ENCODE measurements at regions not wholly inside any gene's neighbourhood (a gene's known extent, or its start where the extent isn't known, plus 50 kb on each side); places are given as distances from the start of the nearest gene placed in this dataset.

DNA sequence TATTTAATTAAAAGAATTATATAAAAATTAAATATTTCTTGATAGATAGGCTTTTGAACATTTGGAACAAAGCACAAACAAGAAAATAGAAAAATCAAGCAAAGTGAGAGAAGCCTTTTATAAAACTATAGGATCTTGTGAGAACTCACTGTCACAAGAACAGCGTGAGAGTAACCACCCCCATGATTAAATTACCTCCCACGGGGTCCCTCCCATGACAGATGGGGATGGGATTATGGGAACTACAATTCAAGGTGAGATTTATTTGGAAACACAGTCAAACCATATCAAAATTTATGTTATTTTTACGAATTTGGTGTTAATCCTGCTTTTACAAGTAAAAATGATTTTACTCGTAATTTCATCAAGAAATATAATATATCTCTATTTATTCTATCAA is 1136.1 kb upstream of the POT1 start:
- TF ChIP-seq SREBF2 (CRISPR knock-in tag; IDR thresholded peaks at IDR 0.05), result no peak
- no peak for TF ChIP-seq E2F8 (IDR thresholded peaks at IDR 0.05; ENCODE audit: low read depth, partially characterized antibody)
- TF ChIP-seq EZH2 (IDR thresholded peaks at IDR 0.05; ENCODE audit: borderline replicate concordance, low read depth, low read length), result no peak
- TF ChIP-seq POU5F1 (IDR thresholded peaks at IDR 0.05; ENCODE audit: borderline replicate concordance, low read depth, low read length, partially characterized antibody), result no peak
- no peak for TF ChIP-seq REST (IDR thresholded peaks at IDR 0.05; ENCODE audit: borderline replicate concordance)
- TF ChIP-seq REST (CRISPR knock-in tag; IDR thresholded peaks at IDR 0.05; ENCODE audit: low read depth), result no peak
- no peak for TF ChIP-seq ERF (CRISPR knock-in tag; IDR thresholded peaks at IDR 0.05)
- no peak for TF ChIP-seq ZNF609 (CRISPR knock-in tag; IDR thresholded peaks at IDR 0.05; ENCODE audit: borderline replicate concordance)
- TF ChIP-seq EP300 (IDR thresholded peaks at IDR 0.05; ENCODE audit: low read length), result no peak
- TF ChIP-seq CTCF (IDR thresholded peaks at IDR 0.05 in 2 of 3, conservative IDR thresholded peaks at IDR 0.05 in 1 of 3; ENCODE audit: insufficient read depth in 2 of 3, low read depth in 1 of 3, low read length in 3 of 3), result no peak
- no peak for TF ChIP-seq ZNF274 (IDR thresholded peaks at IDR 0.05; ENCODE audit: borderline replicate concordance, low read depth, low read length)
- no peak for TF ChIP-seq POLR2A (conservative IDR thresholded peaks at IDR 0.05)
- TF ChIP-seq E2F1 (CRISPR knock-in tag; IDR thresholded peaks at IDR 0.05), result no peak
